Psoas muscle (tissue), 7 donors: ENCODE measurements at regions not wholly inside any gene's neighbourhood (a gene's known extent, or its start where the extent isn't known, plus 50 kb on each side); places are given as distances from the start of the nearest gene placed in this dataset.
"Not testable (repeated sequence)": the region's sequence is repeated elsewhere in the genome, so short reads cannot be mapped to it uniquely, and the experiment has no call there.

Experiments
- ATAC-seq, 4 donors: fragments of 200-7000 bp; cut with Tn5 transposase; one replicate each; pipeline ENCODE4 v1.9.1; 2020; ENCODE audit warnings: moderate library complexity in 3 of 4, mild to moderate bottlenecking in 2 of 4
- DNase-seq, 2 donors: peaks; one replicate each; pipeline ENCODE4 v3.0.0-alpha.2; 2020
- H3K27ac ChIP-seq: fragments of 200-600 bp; one replicate; pipeline ENCODE4 v1.8.0; 2022
- H3K27me3 ChIP-seq, 3 donors: fragments of 200-600 bp in 1 of 3; one replicate each; pipeline versions ENCODE4 v1.6.1 to v1.8.0; 2013 to 2022; ENCODE audit warnings: low read length in 2 of 3, mild to moderate bottlenecking in 2 of 3, moderate library complexity in 1 of 3; ENCODE audit not compliant: insufficient read depth in 3 of 3
- H3K36me3 ChIP-seq, 2 donors: fragments of 200-600 bp in 1 of 2; one replicate each; pipeline versions ENCODE4 v1.6.1 to v1.8.0; 2013 to 2022; ENCODE audit warnings: low read depth in 1 of 2, mild to moderate bottlenecking in 1 of 2, moderate library complexity in 1 of 2; ENCODE audit not compliant: insufficient read depth in 1 of 2
- H3K4me1 ChIP-seq: fragments of 200-600 bp; one replicate; pipeline ENCODE4 v1.8.0; 2022
- H3K4me3 ChIP-seq: fragments of 200-600 bp; one replicate; pipeline ENCODE4 v1.8.0; 2022; ENCODE audit warnings: mild to moderate bottlenecking
- H3K9me3 ChIP-seq: fragments of 200-600 bp; one replicate; pipeline ENCODE4 v1.8.0; 2022
- WGBS, 3 donors: extraction: QIAGEN DNeasy Blood & Tissue Kit; methylation state at CpG; one replicate each; pipeline versions ENCODE4 v1.1.6 to v1.1.7; 2013; 5-methylcytosine and 5-hydroxymethylcytosine counted together
- intact Hi-C, 2 donors: fragments of 100-400 bp; cut with DNase I; formaldehyde crosslinking; loops; one replicate each; pipeline versions ENCODE4 v1.11.0 to v1.14.2; 2022
- TF ChIP-seq, protein P1 (sequence below): fragments of 200-600 bp; IDR thresholded peaks from one replicate; pipeline ENCODE4 v1.8.0; 2022; ENCODE audit warnings: antibody characterized with exemption
- donor health status: healthy with polysubstance abuse.
- donor health status: DM: no; HTN: no; CAD: no; lungs with moderate emphysema.
- donor health status: Bipolar disorder and iron deficiency.
- donor health status: healthy.
- donor health status: DM: yes; HTN: yes; CAD: no.
- donor health status: DM: no; HTN: no; CAD: no.
- donor health status: DM: yes; HTN: yes; CAD: no.

DNA sequence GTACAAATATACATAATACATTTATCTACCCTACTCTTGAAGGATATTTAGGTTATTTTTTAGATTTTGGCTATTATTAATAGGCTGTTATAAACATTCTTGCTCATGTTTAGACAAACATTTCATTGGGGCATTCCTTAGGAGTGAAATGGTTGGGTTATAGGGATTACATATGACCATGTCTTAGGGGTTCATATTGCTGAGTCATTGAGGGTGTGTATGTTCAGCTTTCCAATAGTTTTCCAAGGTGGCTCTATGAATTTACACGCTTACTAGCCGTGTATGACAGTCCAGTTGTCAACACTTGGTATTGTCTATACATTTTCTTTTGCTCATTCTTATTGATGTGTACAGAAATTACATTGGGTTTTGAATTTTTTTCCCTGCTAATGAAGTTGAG lies 125.8 kb downstream of the OXSM start:
- no peaks in the 10 kb centered on the region for H3K36me3 ChIP-seq
- DNase-seq (no peak), ATAC-seq (no peak)
- TF ChIP-seq, protein P1, sequence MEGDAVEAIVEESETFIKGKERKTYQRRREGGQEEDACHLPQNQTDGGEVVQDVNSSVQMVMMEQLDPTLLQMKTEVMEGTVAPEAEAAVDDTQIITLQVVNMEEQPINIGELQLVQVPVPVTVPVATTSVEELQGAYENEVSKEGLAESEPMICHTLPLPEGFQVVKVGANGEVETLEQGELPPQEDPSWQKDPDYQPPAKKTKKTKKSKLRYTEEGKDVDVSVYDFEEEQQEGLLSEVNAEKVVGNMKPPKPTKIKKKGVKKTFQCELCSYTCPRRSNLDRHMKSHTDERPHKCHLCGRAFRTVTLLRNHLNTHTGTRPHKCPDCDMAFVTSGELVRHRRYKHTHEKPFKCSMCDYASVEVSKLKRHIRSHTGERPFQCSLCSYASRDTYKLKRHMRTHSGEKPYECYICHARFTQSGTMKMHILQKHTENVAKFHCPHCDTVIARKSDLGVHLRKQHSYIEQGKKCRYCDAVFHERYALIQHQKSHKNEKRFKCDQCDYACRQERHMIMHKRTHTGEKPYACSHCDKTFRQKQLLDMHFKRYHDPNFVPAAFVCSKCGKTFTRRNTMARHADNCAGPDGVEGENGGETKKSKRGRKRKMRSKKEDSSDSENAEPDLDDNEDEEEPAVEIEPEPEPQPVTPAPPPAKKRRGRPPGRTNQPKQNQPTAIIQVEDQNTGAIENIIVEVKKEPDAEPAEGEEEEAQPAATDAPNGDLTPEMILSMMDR = no peak
- intact Hi-C loops = no loop called here
- H3K27me3 ChIP-seq = no peaks in the 10 kb centered on the region
- no peaks in the 10 kb centered on the region for H3K9me3 ChIP-seq
- H3K4me1 ChIP-seq = no peaks in the 10 kb centered on the region
- no peak overlapping the region for H3K4me3 ChIP-seq
- no peak overlapping the region for H3K27ac ChIP-seq
- 92 to 96% (median 92%) methylated on average over 2 of the region's 2 CpGs for WGBS, 3 donors

DNA sequence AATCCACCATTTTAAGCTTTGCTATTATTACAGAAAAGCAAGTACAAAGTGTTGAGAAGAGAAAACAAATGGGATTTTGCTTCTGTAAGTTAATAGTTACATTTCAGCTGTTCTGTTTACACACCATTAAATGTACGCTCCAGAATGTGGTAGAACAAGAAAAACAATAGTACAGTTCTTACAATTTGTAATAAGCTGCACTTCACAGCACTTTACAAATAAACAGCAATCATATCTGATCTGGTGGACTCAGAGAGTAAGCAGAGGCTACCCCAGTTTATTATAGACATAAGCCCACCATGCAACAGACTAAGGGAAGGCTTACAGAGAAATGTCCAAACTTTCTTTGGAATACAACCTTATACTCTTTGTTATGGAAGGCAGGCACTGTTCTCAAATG lies 126.4 kb downstream of the OXSM start:
- DNase-seq (no peak), ATAC-seq (no peak)
- intact Hi-C loops = no loop called here
- no peaks in the 10 kb centered on the region for H3K4me1 ChIP-seq
- H3K27me3 ChIP-seq = no peaks in the 10 kb centered on the region
- 1 to 44% (median 2%) methylated on average over 1 of the region's 1 CpG for WGBS, 3 donors
- H3K27ac ChIP-seq = no peak overlapping the region
- H3K9me3 ChIP-seq = no peaks in the 10 kb centered on the region
- no peaks in the 10 kb centered on the region for H3K36me3 ChIP-seq
- no peak overlapping the region for H3K4me3 ChIP-seq
- TF ChIP-seq, protein P1 = no peak

DNA sequence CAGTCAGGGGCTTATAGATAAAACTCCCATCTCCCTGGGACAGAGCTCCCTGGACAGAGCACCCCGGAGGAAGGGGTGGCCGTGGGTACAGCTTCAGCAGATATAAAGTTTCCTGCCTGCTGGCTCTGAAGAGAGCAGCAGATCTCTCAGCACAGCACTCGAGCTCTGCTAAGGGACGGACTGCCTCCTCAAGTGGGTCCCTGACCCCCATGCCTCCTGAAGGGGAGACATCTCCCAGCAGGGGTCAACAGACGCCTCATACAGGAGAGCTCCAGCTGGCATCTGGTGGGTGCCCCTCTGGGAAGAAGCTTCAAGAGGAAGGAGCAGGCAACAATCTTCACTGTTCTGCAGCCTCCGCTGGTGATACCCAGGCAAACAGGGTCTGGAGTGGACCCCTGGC lies 142.1 kb downstream of the OXSM start:
- H3K27ac ChIP-seq, H3K36me3 ChIP-seq, ATAC-seq, DNase-seq, H3K4me1 ChIP-seq, intact Hi-C loops, H3K27me3 ChIP-seq, H3K9me3 ChIP-seq, H3K4me3 ChIP-seq: not testable (repeated sequence)
- WGBS, 3 donors = 93 to 96% (median 93%) methylated on average over 6 of the region's 6 CpGs

DNA sequence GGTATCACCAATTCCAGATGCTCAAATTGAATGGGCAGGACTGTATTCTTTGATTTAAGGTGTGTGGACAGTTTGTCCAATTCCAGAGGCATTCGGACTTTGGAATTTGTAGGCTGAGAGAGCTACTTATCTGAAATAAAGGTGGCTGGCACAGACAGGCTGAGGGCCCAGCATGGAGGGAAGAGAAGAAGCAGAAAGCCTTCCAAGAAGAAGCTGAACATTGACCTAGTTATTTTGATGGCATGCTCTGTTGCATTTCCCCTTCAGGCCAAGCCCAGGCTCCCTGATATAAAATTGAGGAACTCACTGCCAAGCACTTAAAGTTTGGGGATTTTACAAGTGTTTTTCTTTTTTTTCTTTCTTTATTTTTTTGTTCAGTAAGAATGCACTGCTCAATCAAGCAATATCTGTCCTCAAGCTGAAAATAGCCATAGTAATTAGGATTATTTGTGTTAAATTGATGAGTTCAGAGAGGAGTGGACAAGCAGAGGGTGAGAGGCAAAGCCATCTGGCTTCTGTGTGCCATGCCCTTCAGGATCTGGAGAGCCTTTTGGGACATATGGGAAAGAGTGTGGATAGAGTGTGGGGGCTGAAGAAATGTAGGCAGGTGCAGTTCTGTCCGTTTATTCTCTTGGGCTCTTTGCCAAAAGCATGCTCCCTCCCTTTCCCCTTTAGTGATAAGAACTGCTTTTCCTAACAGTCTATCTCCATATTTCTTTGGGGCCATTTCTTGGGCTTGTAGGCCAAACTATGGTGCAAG lies 148.9 kb downstream of the OXSM start:
- 16 to 27% (median 21%) methylated on average over 2 of the region's 2 CpGs for WGBS, 3 donors
- H3K4me3 ChIP-seq = no peak overlapping the region
- no peaks in the 10 kb centered on the region for H3K36me3 ChIP-seq
- no peaks in the 10 kb centered on the region for H3K9me3 ChIP-seq
- TF ChIP-seq, protein P1 = no peak
- DNase-seq (no peak), ATAC-seq (no peak)
- H3K27ac ChIP-seq = no peak overlapping the region
- no peaks in the 10 kb centered on the region for H3K27me3 ChIP-seq
- intact Hi-C loops = no loop called here
- H3K4me1 ChIP-seq = no peaks in the 10 kb centered on the region

DNA sequence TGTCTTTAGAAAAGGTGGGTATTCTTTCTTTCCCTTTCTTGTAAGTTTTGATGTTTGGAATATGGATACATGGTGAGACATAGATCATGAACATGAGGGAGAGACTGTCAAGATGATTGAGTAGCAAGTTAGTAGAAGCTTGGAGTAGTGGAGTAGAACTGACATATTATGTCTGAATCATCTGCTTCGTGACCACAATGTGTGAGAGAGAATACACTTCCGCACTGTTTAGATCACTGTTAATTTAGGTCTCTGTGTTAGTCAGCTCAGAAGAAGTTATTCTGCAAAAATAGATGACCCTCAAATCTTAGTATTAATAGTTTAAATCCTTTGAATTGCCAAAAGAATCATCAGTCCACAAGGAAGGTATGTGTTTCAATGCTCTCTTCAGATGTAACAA lies 151.0 kb downstream of the OXSM start:
- no peak overlapping the region for H3K27ac ChIP-seq
- intact Hi-C loops = no loop called here
- H3K9me3 ChIP-seq = no peaks in the 10 kb centered on the region
- DNase-seq (no peak), ATAC-seq (no peak)
- no peaks in the 10 kb centered on the region for H3K27me3 ChIP-seq
- no peaks in the 10 kb centered on the region for H3K4me1 ChIP-seq
- no peak overlapping the region for H3K4me3 ChIP-seq
- no peaks in the 10 kb centered on the region for H3K36me3 ChIP-seq
- WGBS, 3 donors = 95 to 98% (median 96%) methylated on average over 2 of the region's 2 CpGs
- TF ChIP-seq, protein P1 = no peak
